ENCODE measurements at regions not wholly inside any gene's neighbourhood (a gene's known extent, or its start where the extent isn't known, plus 50 kb on each side); places are given as distances from the start of the nearest gene placed in this dataset.

DNA sequence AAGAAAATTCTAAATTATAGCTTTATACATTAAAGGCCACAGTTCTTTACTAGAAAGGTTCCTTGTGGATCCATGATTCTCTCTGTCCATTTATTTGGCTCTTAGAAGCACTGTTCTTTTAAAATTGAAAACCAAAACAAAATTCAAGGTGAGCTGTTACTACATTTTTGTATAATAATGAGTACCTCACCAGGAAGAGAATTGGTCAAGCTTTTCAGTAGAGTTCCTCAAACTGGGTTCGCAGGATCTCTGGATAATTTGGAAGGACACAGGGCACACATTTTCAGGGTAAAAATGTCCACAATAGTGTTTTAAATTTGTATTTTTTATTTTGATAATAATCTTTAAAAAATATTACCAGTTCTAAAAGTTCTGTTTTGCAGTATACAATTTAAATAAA lies 93.0 kb downstream of the PPP1R3A start:
- no peak for DNase-seq

GRCh38 chr7:113824117-113824823 lies 94.5 kb downstream of the PPP1R3A start:
- DNase-seq: no peak

- DNase-seq: no peak
These were observed 99.3 kb downstream of the PPP1R3A start for GRCh38 chr7:113819474-113819873.

GRCh38 chr7:113816639-113817038 lies 102.2 kb downstream of the PPP1R3A start:
- no peak for DNase-seq

DNA sequence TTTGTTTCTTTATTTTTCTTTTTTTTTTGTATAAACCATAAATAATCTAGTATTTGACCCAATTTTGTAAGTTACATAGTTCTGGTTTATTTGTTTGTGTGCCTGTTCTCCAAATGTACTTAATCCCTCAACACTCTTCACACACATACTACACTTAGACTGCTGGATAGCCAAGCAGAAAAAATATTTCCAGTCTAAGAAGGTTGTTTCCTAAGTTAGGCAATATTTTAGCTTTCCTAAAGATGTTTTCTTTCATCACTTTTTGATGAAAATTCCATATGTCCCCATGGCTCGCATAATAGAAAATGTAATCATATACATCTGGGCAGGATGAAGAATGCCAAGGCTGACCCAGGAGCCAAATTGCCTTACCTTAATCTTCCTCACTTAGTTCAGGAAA lies 105.3 kb downstream of the PPP1R3A start:
- DNase-seq: no peak

DNA sequence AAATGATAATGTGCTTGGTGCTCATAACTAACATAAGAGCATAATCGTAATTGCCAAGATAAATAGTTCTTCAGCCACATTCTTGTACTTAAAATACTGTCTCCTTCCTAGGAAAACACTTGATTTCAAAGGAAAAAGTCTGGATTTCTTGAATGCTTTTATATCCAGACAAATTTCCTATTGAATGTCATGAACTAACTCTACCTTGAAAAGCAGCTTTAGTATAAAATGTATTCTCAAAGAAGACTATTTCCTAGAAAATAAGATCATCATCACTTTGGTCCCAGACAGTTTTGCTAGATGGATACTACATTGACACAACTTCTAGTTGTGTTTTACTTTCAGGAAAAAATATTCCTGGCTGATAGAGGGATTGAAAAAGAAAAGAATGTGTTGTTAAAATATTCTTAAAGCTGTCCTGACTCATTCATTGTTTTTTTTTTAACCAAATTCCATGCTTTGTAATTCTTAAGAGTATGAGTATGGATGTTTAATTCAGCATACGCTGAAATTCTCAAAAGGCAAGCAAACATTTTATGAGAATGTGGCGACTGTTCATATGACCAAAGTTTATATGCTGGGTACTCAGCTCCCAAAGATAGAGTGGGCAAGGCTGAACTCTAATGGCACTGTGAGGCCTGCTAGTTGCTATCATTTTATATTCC lies 106.1 kb downstream of the PPP1R3A start:
- no peak for DNase-seq

DNA sequence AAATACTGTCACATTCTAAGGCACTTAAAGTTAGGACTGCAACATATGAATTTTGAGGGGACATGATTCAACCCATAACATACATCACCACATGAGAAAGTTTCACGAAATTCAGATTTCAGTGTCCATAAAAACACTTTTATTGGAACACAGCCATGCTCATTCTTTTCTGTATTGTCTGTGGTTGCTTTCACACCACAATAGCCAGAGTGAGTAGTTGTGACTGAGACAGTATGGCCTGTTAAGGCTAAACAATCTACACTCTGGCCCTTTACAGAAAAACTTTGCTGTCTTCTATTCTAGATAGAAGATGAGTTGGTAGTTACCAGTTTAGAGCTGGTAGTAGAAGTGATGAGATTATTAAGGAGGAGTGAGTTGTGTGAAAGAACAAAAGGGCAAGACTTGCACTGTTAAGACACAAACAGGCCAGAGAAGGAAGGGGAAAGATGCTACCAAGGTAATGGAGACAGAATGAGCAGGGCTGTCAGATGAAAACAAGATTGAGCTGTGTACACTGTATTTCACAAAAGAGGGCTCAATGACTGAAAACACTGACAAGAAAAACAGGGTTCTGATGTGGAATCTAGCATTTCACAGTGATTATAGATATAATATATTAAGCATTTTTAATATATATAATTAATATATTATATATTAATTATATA lies 108.6 kb downstream of the PPP1R3A start:
- no peak for DNase-seq

- no peak for DNase-seq
These were observed 109.2 kb downstream of the PPP1R3A start for GRCh38 chr7:113809581-113809980.

DNA sequence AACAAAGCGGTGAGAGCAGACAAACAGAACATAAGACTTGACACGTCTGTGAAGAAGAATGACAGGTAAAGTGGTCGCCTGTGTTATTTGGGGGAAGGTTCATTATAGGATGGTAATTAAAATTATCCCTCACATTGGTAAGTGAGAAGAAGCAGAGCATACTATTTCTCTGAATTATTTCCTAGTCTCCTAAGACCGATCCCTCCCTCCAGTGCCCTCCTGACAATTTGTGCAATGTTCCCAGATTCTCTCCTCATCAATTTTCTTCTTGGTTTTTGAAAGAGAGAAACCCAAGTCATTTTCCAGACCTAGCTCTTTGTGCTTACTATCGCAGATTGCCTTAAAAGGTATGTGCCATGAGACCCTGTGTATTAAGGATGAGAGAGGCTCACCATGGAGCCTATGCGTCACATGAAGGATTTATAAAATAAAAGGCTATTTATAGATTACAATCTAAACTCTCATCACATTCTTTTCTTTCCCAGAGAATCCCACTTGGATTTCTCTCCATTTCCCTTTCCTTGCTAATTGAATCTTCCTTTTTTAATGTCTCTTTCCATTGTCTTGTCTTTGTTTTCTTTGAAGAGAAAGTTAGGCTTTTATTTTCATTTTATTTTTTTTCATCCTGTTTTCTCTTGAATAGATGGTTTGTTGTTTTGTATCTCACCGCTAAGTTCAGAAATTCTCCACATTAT lies 112.0 kb downstream of the PPP1R3A start:
- no peak for DNase-seq

DNA sequence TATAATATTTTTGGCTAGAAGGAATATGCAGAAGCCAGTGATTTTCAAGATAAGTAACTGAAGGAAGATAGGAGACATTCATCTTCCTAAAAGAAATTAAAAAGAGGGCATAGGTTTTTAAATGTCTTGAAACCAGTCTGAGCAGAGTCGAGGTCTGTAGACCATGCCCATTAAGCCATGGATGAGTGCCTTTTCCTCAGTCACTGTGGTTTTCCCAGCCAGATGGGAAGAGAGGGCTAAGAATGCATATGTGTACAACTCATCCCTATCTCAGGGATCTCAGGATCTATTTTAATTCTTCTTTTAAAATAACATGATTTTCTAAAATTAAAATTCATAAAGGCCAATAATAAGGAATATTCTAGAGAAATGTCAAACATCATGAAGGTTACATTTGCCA lies 112.8 kb downstream of the PPP1R3A start:
- no peak for DNase-seq

DNA sequence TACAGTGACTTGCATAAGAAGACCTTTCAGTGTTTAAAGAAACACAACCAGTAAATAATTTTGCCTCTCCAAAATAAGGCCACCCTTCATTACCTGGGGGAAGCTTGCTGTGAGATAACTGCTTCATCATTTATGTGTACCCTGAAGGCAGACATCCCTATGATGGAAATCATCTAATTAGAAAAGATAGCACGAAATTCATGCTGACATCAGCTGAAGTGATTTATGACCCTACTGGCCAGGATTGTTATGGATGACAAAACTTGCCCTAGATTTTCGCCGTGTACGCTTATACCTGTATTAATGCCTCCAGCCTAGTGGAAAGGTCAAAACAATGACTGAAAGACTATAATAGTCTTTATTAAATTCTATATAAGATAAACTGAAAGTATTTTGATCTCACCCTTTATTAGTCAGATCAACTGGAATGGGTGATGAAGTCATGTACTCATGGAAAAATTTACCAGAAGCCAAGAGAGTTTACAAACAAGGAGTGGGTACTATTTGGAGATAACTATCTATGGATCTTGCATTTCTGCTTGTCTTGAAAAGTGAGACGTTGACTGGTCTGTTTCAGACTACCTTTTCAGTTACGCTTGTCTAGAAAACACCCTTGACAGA lies 114.2 kb downstream of the PPP1R3A start:
- DNase-seq: no peak

GRCh38 chr7:113801751-113802150 lies 117.1 kb downstream of the PPP1R3A start:
- no peak for DNase-seq

GRCh38 chr7:113800826-113801225 lies 118.0 kb downstream of the PPP1R3A start:
- no peak for DNase-seq

- DNase-seq: no peak
These were observed 118.9 kb downstream of the PPP1R3A start for GRCh38 chr7:113799896-113800295.

DNA sequence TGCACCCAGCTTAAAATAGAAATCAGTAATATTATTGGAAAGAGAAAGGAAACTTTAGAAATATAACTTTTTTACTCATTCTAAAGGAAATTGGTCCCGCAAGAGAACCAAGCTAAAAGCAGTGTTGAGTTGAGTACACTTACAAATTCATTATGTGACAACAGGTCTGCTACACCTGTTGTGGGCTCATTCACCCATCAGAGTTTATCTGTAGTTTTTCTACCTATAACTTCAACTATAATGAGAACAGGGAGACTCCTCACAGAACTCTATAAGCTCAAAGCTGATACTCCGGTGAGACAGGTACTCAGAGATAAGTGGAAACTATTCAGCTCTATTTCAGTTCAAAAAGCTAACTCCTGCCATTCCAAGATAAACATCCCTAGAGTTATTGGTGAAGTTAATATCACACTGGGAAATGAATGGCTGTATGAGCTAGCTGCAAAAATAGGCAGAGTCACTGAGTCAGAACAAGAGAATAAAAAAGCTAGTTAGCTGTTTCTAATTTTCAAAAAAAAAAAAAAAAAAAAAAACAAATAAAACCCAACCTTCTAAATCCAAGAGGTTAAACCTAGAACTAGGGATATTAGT lies 121.3 kb downstream of the PPP1R3A start:
- DNase-seq: no peak

DNA sequence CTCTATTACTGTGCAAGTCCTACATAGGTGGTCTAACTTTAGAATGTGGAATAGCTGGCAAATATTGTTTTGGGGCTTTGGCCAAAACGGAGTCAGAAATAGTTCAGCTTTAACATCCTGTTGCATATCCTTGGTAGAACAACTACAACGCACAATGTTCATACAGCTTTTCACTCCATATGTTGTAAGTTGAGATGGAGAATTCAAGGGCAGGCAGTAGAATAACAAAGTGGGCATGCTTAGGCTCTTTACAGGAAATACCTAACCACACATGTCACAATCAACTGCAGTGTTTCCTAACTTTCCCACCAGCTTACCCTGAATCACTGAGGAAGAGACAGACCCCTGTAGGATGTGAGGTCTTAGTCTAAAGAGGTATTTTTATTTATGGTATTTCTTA lies 122.3 kb downstream of the PPP1R3A start:
- DNase-seq: no peak

DNA sequence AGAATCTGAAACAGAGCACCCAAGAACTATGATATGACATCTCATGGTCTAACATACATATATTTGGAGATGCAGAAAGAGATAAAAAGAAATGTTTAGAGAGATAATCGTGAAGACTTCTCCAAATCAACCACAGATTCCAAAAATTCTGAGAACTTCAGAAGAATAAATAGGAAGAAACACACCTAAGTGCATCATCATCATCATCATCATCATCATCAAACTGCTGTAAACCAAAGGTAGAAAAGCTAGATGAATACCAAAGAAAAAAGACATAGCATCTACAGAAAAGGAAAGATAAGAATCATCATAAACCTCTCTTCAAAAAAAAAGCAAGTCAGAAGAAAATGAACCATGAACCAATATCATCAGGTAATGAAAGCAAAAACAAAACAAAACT lies 124.2 kb downstream of the PPP1R3A start:
- DNase-seq: no peak

DNA sequence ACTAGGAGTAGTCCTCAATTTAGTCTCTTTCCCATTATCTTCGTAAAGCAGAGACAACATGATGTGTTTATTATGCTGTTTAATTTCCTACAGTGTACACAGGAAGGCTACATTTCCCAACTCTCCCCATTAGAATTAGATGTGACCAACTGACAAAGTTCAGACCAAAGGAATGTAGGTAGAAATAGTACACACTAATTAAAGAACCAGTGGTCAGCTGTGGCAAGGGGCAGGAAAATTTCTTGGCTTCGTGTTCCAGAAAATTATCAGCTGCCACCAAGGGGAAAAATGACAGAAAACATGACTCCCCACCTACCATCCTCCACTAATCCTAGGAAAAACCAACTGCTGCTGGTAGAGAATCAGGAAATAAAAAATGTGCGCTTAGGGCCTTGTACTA lies 125.6 kb downstream of the PPP1R3A start:
- DNase-seq: no peak

- no peak for DNase-seq
These were observed 128.8 kb downstream of the PPP1R3A start for GRCh38 chr7:113790025-113790424.

GRCh38 chr7:113787106-113787505 lies 131.7 kb downstream of the PPP1R3A start:
- no peak for DNase-seq

- DNase-seq: no peak
These were observed 133.9 kb downstream of the PPP1R3A start for GRCh38 chr7:113784956-113785355.

DNA sequence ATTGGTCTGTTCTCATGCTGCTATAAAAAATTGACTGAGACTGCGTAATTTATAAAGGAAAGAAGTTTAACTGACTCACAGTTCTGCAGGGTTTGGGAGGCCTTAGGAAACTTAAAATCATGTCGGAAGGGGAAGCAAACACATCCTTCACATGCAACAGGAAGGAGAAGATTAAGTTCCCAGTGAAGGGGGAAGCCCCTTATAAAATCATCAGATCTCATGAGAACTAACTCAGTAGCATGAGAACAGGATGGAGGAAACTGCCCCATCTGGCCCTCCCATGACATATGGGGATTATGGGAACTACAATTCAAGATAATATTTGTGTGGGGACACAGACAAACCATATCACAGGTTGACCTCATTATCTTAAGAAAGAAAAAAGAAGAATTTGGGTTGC lies 134.5 kb downstream of the PPP1R3A start:
- no peak for DNase-seq
